OCI-LY1 (cell line): ENCODE measurements at regions not wholly inside any gene's neighbourhood (a gene's known extent, or its start where the extent isn't known, plus 50 kb on each side); places are given as distances from the start of the nearest gene placed in this dataset.

ENCODE experiments used
- CTCF ChIP-seq: fragments of 200-600 bp; sonication (generic), shearing (Covaris generic); IDR thresholded peaks from 2 replicates; pipeline ENCODE4 v1.5.1; 2017; ENCODE audit warnings: mild to moderate bottlenecking, antibody characterized with exemption, low read length, moderate library complexity, mixed read lengths
- EZH2 ChIP-seq: fragments of 200-600 bp; sonication (generic), shearing (Covaris generic); IDR thresholded peaks from 2 replicates; pipeline ENCODE4 v1.8.0; 2017; ENCODE audit warnings: borderline replicate concordance, mixed run types, mild to moderate bottlenecking, antibody characterized with exemption, low read length, moderate library complexity, mixed read lengths

DNA sequence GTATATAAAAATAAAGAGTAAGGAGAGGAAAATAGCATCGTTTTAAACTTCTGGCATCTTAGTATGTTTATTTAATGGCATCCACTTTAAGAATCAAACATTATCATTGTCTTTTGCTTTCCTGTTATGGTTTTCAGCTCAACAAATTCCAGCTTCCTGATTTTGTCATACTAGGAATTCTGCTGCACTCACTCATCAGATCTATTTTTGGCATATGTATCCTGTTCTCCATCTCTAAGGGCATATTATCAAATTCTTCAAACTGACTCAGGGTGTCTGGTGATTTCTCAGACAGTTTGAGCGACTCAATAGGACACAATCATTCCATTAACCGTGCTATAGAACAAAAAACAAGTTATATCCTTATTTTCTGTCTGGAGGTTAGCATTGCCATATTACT is 248.5 kb upstream of the DIAPH2 start:
- TF ChIP-seq EZH2: no peak
- no peak for TF ChIP-seq CTCF
